Calu3 (cell line): ENCODE measurements at regions not wholly inside any gene's neighbourhood (a gene's known extent, or its start where the extent isn't known, plus 50 kb on each side); places are given as distances from the start of the nearest gene placed in this dataset.

Experiments
- BruUV-seq: library from RNA; stranded (reverse); fragments of 400-500 nt; replicated peaks from 2 replicates; lab custom pipeline; 2021; lab: Mats Ljungman, UMichigan
- CTCF ChIA-PET: fragments of 300-600 bp; sonication (Branson Sonifier 250); formaldehyde crosslinking; loops from one replicate; lab custom pipeline; 2022; ENCODE audit warnings: antibody characterized with exemption; lab: Charles Lee
- DNase-seq: peaks from one replicate; pipeline ENCODE4 v3.0.0; 2022
- H3K27ac Mint-ChIP-seq: one replicate; pipeline ENCODE4 v1.8.0; 2022; ENCODE audit warnings: mixed read lengths; ENCODE audit not compliant: unreplicated experiment
- H3K27me3 Mint-ChIP-seq: one replicate; pipeline ENCODE4 v1.8.0; 2022; ENCODE audit warnings: mixed read lengths; ENCODE audit not compliant: unreplicated experiment
- H3K36me3 Mint-ChIP-seq: one replicate; pipeline ENCODE4 v1.8.0; 2022; ENCODE audit warnings: mild to moderate bottlenecking, moderate library complexity, mixed read lengths; ENCODE audit not compliant: insufficient read depth, unreplicated experiment
- H3K4me1 Mint-ChIP-seq: one replicate; pipeline ENCODE4 v1.8.0; 2022; ENCODE audit warnings: mild to moderate bottlenecking, low read depth, mixed read lengths; ENCODE audit not compliant: unreplicated experiment
- H3K4me3 Mint-ChIP-seq: one replicate; pipeline ENCODE4 v1.8.0; 2022; ENCODE audit warnings: mild to moderate bottlenecking, low read depth, moderate library complexity, mixed read lengths; ENCODE audit not compliant: unreplicated experiment
- H3K9me3 Mint-ChIP-seq: one replicate; pipeline ENCODE4 v1.8.0; 2022; ENCODE audit warnings: low read depth, mixed read lengths; ENCODE audit not compliant: unreplicated experiment
- CTCF ChIP-seq: fragments of 200-600 bp; IDR thresholded peaks from one replicate; pipeline ENCODE4 v1.8.0; 2022; ENCODE audit warnings: antibody characterized with exemption; ENCODE audit not compliant: unreplicated experiment
- intact Hi-C: fragments of 100-400 bp; cut with micrococcal nuclease; formaldehyde crosslinking; loops from one replicate; pipeline ENCODE4 v1.10.0; 2022; ENCODE audit not compliant: unreplicated experiment

- no TSS peak for BruUV-seq
- Mint-ChIP-seq H3K9me3 (no peaks in the 10 kb centered on the region), H3K36me3 (no peaks in the 10 kb centered on the region), H3K27ac (no peak overlapping the region), H3K27me3 (peaks cover 58% of the 10 kb centered on the region), H3K4me1 (no peaks in the 10 kb centered on the region), H3K4me3 (no peak overlapping the region)
- intact Hi-C loops: no loop called here
- TF ChIP-seq CTCF: no peak
- DNase-seq: no peak
- CTCF ChIA-PET: interaction anchor here (0.9 kb wide), 1 partner anchor 552 kb away, joined by 3 read pairs; no protein-coding TSS in a partner anchor
These were observed 169.8 kb downstream of the WSCD1 start for GRCh38 chr17:6240001-6240400.

DNA sequence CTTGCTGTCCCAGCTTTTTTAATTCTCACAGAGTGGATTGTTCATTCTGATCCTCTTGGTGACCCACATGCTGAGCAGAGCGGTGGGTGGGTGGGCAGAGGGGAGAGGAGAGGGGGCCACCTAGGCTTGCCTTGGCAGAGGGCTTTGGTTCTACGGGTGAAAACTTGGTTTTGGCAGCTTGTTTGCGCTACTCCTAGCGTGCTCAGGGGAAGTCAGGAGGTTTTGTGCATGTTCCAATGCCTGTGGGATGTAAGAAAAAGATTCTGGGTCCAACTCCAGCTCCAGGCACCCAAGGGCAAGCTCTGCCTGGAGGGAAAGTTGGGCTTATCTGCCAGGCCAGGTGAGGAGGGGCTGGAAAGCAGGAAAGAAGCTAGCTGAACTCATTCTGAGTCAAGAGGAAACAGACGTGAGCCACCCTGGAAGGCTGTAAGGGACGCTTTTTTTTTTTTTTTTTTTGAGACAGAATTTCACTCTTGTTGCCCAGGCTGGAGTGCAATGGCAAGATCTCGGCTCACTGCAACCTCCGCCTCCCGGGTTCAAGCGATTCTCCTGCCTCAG is 169.1 kb downstream of the WSCD1 start:
- no peak for TF ChIP-seq CTCF
- DNase-seq: no peak
- H3K4me1 Mint-ChIP-seq: no peaks in the 10 kb centered on the region
- peaks cover 51% of the 10 kb centered on the region for H3K27me3 Mint-ChIP-seq
- H3K4me3 Mint-ChIP-seq: no peak overlapping the region
- H3K9me3 Mint-ChIP-seq: no peaks in the 10 kb centered on the region
- intact Hi-C loops: no loop called here
- no peaks in the 10 kb centered on the region for H3K36me3 Mint-ChIP-seq
- BruUV-seq: no TSS peak
- H3K27ac Mint-ChIP-seq: no peak overlapping the region
- CTCF ChIA-PET: no interaction called here

- no peaks in the 10 kb centered on the region for H3K4me1 Mint-ChIP-seq
- no peaks in the 10 kb centered on the region for H3K36me3 Mint-ChIP-seq
- BruUV-seq: no TSS peak
- H3K27ac Mint-ChIP-seq: no peak overlapping the region
- no peaks in the 10 kb centered on the region for H3K9me3 Mint-ChIP-seq
- intact Hi-C loops: no loop called here
- TF ChIP-seq CTCF: no peak
- no peak for DNase-seq
- H3K4me3 Mint-ChIP-seq: no peak overlapping the region
- no peaks in the 10 kb centered on the region for H3K27me3 Mint-ChIP-seq
- CTCF ChIA-PET: interaction anchor here (0.6 kb wide), 1 partner anchor 1032 kb away, joined by 3 read pairs; no protein-coding TSS in a partner anchor
These were observed 163.7 kb downstream of the WSCD1 start for GRCh38 chr17:6233856-6234255.

GRCh38 chr17:6233339-6233738 is 163.2 kb downstream of the WSCD1 start:
- no peak for TF ChIP-seq CTCF
- H3K36me3 Mint-ChIP-seq: no peaks in the 10 kb centered on the region
- H3K4me3 Mint-ChIP-seq: no peak overlapping the region
- intact Hi-C loops: no loop called here
- no peak for DNase-seq
- H3K27ac Mint-ChIP-seq: no peak overlapping the region
- CTCF ChIA-PET: no interaction called here
- no peaks in the 10 kb centered on the region for H3K4me1 Mint-ChIP-seq
- BruUV-seq: no TSS peak
- H3K27me3 Mint-ChIP-seq: no peaks in the 10 kb centered on the region
- no peaks in the 10 kb centered on the region for H3K9me3 Mint-ChIP-seq
